ENCODE measurements at regions not wholly inside any gene's neighbourhood (a gene's known extent, or its start where the extent isn't known, plus 50 kb on each side); places are given as distances from the start of the nearest gene placed in this dataset.

GRCh38 chr4:3366893-3367775 lies 74.3 kb downstream of the RGS12 start:
- Histone ChIP-seq H3K9me3 (no peaks in the 10 kb centered on the region), H3K27me3 (ENCODE audit: insufficient read depth) (no peaks in the 10 kb centered on the region), H3K36me3 (replicated peaks in 1 of 2; ENCODE audit: control insufficient read depth in 1 of 2, insufficient read depth in 2 of 2, low read length in 1 of 2) (no peaks in the 10 kb centered on the region), H2AFZ (ENCODE audit: low read depth) (no peak overlapping the region), H3K4me2 (no peak overlapping the region), H4K20me1 (ENCODE audit: insufficient read depth) (peaks cover 22% of the 10 kb centered on the region; the same call in 1 of the 2 replicates), H3K27ac (ENCODE audit: low read depth in 2 of 2, low read length in 1 of 2) (no peak overlapping the region), H3F3A (replicated peaks; ENCODE audit: insufficient read depth) (peaks cover 23% of the 10 kb centered on the region), H3K4me3 (ENCODE audit: low read depth in 2 of 2, low read length in 1 of 2) (no peak overlapping the region), H3K9me2 (no peaks in the 10 kb centered on the region), H3K9ac (no peak overlapping the region), H3K4me1 (ENCODE audit: control insufficient read depth in 1 of 2, insufficient read depth in 2 of 2, low read depth in 1 of 2, low read length in 1 of 2) (peaks cover 19 to 28% of the 10 kb centered on the region in 2 experiments), H3K79me2 (ENCODE audit: insufficient read depth) (peaks cover 33% of the 10 kb centered on the region)
- peak; percentile 41 for DNase-seq
- ChIA-PET POLR2A (interaction anchor here (0.6 kb wide), 1 partner anchor 65 kb away, joined by 3 read pairs; no protein-coding TSS in a partner anchor), CTCF (interaction anchor here (0.8 to 1.9 kb wide), 5 partner anchors 13 to 114 kb away, joined by 3 to 10 read pairs (median 4); no protein-coding TSS in a partner anchor)
- TF ChIP-seq EP300 (IDR thresholded peaks at IDR 0.05; ENCODE audit: borderline replicate concordance in 1 of 2, low read depth in 1 of 2, low read length in 1 of 2) (no peak), FOXM1 (IDR thresholded peaks at IDR 0.05; ENCODE audit: low read depth) (no peak), IRF3 (IDR thresholded peaks at IDR 0.05; ENCODE audit: low read depth, low read length) (no peak), ZBTB33 (IDR thresholded peaks at IDR 0.05; ENCODE audit: borderline replicate concordance, low read depth) (no peak)
- 92% methylated on average over 23 of the region's 30 CpGs for WGBS (ENCODE audit: low lambda C conversion rate)

- Histone ChIP-seq H3K9ac (no peak overlapping the region), H3K4me2 (no peak overlapping the region; the same call in 1 of the 2 replicates), H4K20me1 (ENCODE audit: insufficient read depth) (peaks cover 18% of the 10 kb centered on the region; the same call in 1 of the 2 replicates), H3K27ac (ENCODE audit: low read depth in 2 of 2, low read length in 1 of 2) (no peak overlapping the region), H3K9me3 (no peaks in the 10 kb centered on the region), H3K9me2 (no peaks in the 10 kb centered on the region), H2AFZ (ENCODE audit: low read depth) (no peak overlapping the region), H3K27me3 (ENCODE audit: insufficient read depth) (no peaks in the 10 kb centered on the region), H3K36me3 (replicated peaks in 1 of 2; ENCODE audit: control insufficient read depth in 1 of 2, insufficient read depth in 2 of 2, low read length in 1 of 2) (no peaks in the 10 kb centered on the region), H3K79me2 (ENCODE audit: insufficient read depth) (peaks cover 39% of the 10 kb centered on the region), H3F3A (replicated peaks; ENCODE audit: insufficient read depth) (peaks cover 23% of the 10 kb centered on the region), H3K4me3 (ENCODE audit: low read depth in 2 of 2, low read length in 1 of 2) (no peak overlapping the region), H3K4me1 (ENCODE audit: control insufficient read depth in 1 of 2, insufficient read depth in 2 of 2, low read depth in 1 of 2, low read length in 1 of 2) (peaks cover 19 to 28% of the 10 kb centered on the region in 2 experiments)
- ChIA-PET POLR2A (no interaction called here), CTCF (no interaction called here)
- DNase-seq = no peak
- no peak for TF ChIP-seq TEAD4 (IDR thresholded peaks at IDR 0.05; ENCODE audit: borderline replicate concordance, insufficient read depth)
- no peak for TF ChIP-seq FOSL2 (IDR thresholded peaks at IDR 0.05; ENCODE audit: borderline replicate concordance, low read depth)
- TF ChIP-seq USF2 (IDR thresholded peaks at IDR 0.05; ENCODE audit: borderline replicate concordance, low read depth, low read length) = no peak
- no peak for TF ChIP-seq CTCF (IDR thresholded peaks at IDR 0.05)
- TF ChIP-seq POLR2AphosphoS5 (IDR thresholded peaks at IDR 0.05; ENCODE audit: low read depth, low read length) = no peak
- no peak for TF ChIP-seq YY1 (IDR thresholded peaks at IDR 0.05; ENCODE audit: low read depth)
- no peak for TF ChIP-seq RAD21 (IDR thresholded peaks at IDR 0.05; ENCODE audit: low read length)
- no peak for TF ChIP-seq EZH2phosphoT487 (IDR thresholded peaks at IDR 0.05; ENCODE audit: borderline replicate concordance, low read depth)
- TF ChIP-seq TAF1 (IDR thresholded peaks at IDR 0.05; ENCODE audit: borderline replicate concordance, low read depth, low read length) = no peak
- TF ChIP-seq REST (IDR thresholded peaks at IDR 0.05; ENCODE audit: low read depth, low read length) = no peak
- TF ChIP-seq NFIC (IDR thresholded peaks at IDR 0.05; ENCODE audit: borderline replicate concordance) = no peak
- 96% methylated on average over 6 of the region's 12 CpGs for WGBS (ENCODE audit: low lambda C conversion rate)
Observed at GRCh38 chr4:3367866-3368265, 73.9 kb upstream of the HGFAC start.

Data from SK-N-SH (cell line).